HG02759 (cell line): ENCODE measurements at regions not wholly inside any gene's neighbourhood (a gene's known extent, or its start where the extent isn't known, plus 50 kb on each side); places are given as distances from the start of the nearest gene placed in this dataset.

Experiments
- ATAC-seq: cut with Tn5 transposase; IDR thresholded peaks from one replicate; pipeline ENCODE4 v1.9.1; 2021; ENCODE audit warnings: mild to moderate bottlenecking, moderate library complexity; ENCODE audit not compliant: unreplicated experiment

DNA sequence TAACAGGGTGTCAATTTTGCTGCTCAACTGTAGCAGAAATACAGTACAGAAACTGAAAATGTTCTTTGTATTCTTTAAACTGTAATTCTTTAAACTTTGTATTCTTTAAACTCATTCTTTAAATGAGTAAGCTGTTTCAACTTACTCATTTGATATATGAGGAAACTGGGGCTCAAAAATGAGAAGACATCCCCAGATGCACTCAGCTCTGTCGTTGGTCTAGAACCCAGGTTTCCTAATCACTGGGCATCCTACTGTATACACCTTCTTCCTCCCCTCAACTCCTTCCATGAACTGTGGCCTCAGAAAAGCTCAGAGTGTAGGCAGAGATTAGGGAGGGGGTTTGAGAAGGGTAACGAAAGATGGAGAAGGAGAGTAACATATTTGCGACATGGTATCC lies 136.5 kb upstream of the MAST4 start:
- no peak for ATAC-seq

DNA sequence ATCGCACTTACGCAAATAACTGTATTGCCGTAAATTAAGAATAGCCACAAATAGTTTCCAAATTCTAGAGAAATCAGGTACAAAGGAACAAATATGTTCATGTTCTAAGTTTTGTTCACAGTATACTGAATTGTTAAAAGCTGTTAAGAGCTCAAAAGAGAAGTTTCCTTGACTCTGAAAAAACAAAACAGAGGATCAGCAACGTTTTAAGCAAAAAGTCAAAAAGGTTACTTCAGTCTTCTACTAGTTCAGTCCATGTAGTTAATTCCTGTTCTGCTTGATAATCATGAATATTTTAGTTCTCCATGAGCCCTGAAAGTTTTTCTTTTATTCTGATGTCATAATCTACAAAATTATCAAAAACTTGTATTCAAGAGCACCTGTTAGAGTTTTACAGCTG lies 128.6 kb upstream of the MAST4 start:
- ATAC-seq = no peak

DNA sequence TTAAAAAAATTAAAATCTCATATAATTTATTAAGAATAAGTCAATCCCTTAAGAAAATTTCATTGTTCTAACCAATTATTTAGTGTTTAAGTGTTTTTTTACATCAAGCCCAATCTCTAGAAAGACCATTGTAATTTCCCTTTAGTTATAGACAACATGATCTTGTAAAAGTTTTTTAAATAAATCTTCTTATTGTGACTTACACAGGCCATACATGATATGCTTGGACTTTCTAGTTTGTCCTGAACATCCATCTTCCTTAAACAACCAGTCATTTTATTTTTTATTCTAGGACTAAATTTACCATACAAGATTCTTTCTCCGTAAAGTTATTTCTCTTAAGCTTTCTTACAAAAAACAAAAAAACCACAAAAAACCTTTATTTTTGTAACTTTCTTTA lies 126.5 kb upstream of the MAST4 start:
- no peak for ATAC-seq

DNA sequence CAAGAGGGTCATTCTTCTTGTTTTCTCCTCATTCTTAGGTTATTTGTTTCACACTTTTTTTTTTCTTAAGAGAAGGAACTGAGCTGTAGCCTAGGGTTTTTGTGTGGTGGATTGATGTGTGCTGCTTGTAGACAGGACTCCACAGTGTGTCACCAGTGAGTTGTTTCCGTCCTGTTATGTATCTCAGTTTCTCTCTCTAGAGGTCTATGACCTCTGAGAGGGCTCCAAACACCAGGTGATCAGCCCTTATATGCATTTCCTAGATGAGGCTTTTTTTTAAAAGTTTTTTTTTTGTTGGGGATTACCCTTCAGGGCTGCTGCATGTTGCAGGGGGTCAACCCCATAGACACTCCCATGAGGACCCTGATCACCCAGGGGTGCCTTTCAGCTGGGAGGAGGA lies 124.2 kb upstream of the MAST4 start:
- ATAC-seq = no peak

DNA sequence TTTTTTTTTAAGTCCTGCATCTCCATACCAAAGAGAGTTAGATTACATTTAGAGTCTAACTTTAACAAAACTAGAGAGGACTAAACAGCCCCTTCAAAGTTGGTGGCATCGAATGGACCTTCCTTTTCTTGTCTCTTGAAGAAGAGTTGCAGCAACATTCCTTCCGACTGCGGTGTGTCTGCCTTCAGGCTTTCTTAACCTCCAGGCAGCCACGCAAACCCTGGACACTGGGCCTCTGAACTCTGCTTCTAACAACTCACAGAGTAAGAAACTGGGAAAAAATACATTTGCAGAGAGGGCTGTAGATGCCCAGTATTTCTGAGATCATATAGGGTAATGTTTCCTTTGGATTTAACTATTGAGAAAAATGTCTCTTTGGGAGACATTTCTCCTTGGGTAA lies 120.5 kb upstream of the MAST4 start:
- no peak for ATAC-seq

GRCh38 chr5:66477596-66477995 lies 118.6 kb upstream of the MAST4 start:
- ATAC-seq = no peak

DNA sequence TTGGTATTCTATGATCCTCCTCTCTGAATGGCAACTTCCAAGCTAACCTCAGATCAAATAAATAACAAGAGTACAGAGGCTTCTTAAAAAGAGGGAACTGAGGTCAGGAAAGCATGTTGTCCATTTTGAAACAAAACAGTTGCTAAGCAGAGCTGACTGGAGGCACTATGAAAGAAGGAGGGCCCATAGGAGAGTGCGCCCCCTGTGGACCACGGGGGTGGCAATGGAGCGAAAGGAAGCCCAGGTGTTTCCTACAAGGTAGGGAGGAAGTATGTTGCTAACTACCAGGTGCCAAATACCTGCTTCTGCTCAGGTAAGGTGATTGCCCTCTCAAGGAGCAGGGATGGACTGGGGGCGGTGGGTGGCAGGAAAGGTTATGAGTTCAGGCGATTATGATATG lies 101.8 kb upstream of the MAST4 start:
- no peak for ATAC-seq

- no peak for ATAC-seq
Measured at GRCh38 chr5:66498791-66499207, 97.4 kb upstream of the MAST4 start.

DNA sequence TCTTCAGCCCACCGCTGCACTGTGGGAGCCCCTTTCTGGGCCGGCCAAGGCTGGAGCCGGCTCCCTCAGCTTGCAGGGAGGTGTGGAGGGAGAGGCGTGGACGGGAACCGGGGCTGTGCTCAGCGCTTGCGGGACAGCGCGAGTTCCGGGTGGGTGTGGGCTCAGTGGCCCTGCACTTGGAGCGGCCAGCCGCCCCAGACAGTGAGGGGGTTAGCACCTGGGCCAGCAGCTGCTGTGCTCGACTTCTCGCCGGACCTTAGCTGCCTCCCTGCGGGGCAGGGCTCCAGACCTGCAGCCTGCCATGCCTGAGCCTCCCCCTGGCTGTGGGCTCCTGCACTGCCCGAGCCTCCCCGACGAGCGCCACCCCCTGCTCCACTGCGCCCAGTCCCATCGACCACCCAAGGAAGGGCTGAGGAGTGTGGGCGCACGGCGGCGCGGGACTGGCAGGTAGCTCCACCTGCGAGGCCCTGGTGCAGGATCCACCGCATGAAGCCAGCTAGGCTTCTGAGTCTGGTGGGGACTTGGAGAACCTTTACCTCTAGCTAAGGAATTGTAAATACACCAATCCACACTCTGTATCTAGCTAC lies 92.9 kb upstream of the MAST4 start:
- ATAC-seq = no peak

DNA sequence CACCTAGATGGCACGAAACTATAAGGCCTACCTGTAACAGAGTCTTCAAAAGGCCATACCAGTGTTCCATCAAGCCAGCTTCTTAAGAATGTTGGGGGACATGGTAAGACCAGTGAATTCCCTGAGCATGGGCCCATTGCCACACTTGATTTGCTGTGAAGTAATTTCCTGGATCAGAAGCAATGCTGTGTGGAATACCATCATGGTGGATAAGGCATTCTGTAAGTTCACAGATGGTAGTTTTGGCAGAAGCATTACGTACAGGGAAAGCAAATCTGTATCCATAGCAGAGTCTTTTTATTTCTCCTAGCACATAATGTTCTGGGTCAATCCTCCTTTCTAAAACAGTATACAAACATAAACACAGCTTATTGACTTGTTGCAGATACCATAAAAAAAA lies 89.1 kb upstream of the MAST4 start:
- no peak for ATAC-seq

GRCh38 chr5:66511491-66511890 lies 84.7 kb upstream of the MAST4 start:
- ATAC-seq = no peak

- ATAC-seq = no peak
Measured at GRCh38 chr5:66513130-66513529, 83.1 kb upstream of the MAST4 start.

GRCh38 chr5:66515209-66515608 lies 81.0 kb upstream of the MAST4 start:
- ATAC-seq = no peak

- no peak for ATAC-seq
Measured at GRCh38 chr5:66516550-66516949, 79.6 kb upstream of the MAST4 start.

GRCh38 chr5:66517351-66517750 lies 78.8 kb upstream of the MAST4 start:
- ATAC-seq = no peak

- no peak for ATAC-seq
Measured at GRCh38 chr5:66518052-66518451, 78.1 kb upstream of the MAST4 start.

- ATAC-seq = no peak
Measured at GRCh38 chr5:66518753-66519152, 77.4 kb upstream of the MAST4 start.

- ATAC-seq = no peak
Measured at GRCh38 chr5:66519626-66520025, 76.6 kb upstream of the MAST4 start.

GRCh38 chr5:66520854-66521253 lies 75.3 kb upstream of the MAST4 start:
- no peak for ATAC-seq

- ATAC-seq = no peak
Measured at GRCh38 chr5:66527478-66528035, 68.6 kb upstream of the MAST4 start.

DNA sequence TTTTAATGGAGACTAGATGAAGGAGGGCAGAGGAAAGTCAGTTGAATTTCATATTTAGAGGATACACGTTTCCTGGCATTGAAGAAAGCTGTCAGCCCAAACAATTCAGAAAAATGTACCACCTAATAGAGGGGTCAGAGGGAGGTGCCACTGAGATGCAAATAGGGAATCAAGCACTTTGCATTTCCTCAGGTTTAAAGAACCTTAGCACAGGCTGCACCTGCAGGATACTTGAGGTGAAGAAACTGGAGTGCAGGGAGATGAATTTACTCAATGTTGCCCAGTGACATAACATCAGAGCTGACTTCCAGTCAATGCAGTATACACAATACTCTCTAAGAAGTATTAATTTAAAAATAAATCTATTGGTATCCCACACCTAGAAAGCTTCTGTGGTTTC lies 67.0 kb upstream of the MAST4 start:
- ATAC-seq = no peak

- ATAC-seq = no peak
Measured at GRCh38 chr5:66529704-66530103, 66.5 kb upstream of the MAST4 start.

GRCh38 chr5:66538126-66538525 lies 58.1 kb upstream of the MAST4 start:
- no peak for ATAC-seq
